ENCODE measurements at regions not wholly inside any gene's neighbourhood (a gene's known extent, or its start where the extent isn't known, plus 50 kb on each side); places are given as distances from the start of the nearest gene placed in this dataset.

GRCh38 chr4:105050896-105051295, 95.8 kb upstream of the TET2 start:
- no peak for TF ChIP-seq EZH2 (IDR thresholded peaks at IDR 0.05; ENCODE audit: borderline replicate concordance, low read depth, low read length, severe bottlenecking)
- TF ChIP-seq JUN (IDR thresholded peaks at IDR 0.05; ENCODE audit: borderline replicate concordance, insufficient read depth, insufficient read length, low read depth) = no peak
- TF ChIP-seq, protein P1, sequence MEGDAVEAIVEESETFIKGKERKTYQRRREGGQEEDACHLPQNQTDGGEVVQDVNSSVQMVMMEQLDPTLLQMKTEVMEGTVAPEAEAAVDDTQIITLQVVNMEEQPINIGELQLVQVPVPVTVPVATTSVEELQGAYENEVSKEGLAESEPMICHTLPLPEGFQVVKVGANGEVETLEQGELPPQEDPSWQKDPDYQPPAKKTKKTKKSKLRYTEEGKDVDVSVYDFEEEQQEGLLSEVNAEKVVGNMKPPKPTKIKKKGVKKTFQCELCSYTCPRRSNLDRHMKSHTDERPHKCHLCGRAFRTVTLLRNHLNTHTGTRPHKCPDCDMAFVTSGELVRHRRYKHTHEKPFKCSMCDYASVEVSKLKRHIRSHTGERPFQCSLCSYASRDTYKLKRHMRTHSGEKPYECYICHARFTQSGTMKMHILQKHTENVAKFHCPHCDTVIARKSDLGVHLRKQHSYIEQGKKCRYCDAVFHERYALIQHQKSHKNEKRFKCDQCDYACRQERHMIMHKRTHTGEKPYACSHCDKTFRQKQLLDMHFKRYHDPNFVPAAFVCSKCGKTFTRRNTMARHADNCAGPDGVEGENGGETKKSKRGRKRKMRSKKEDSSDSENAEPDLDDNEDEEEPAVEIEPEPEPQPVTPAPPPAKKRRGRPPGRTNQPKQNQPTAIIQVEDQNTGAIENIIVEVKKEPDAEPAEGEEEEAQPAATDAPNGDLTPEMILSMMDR (IDR thresholded peaks at IDR 0.05; ENCODE audit: extremely low read depth in 1 of 2, insufficient read depth in 1 of 2, low read depth in 1 of 2, low read length in 2 of 2) = no peak
- no peak for TF ChIP-seq POLR2AphosphoS5 (IDR thresholded peaks at IDR 0.05; ENCODE audit: insufficient read depth, low read depth, low read length)
- TF ChIP-seq POLR2A (IDR thresholded peaks at IDR 0.05; ENCODE audit: low read depth, low read length) = no peak

Data from endothelial cell of umbilical vein (primary cell).